Astrocyte (in vitro differentiated cells and primary cell): ENCODE measurements at regions not wholly inside any gene's neighbourhood (a gene's known extent, or its start where the extent isn't known, plus 50 kb on each side); places are given as distances from the start of the nearest gene placed in this dataset.

Source experiments
- DNase-seq: peaks from one replicate; pipeline ENCODE4 v3.0.0-alpha.2; 2010; ENCODE audit warnings: low read depth
- FAIRE-seq: peaks from 2 replicates; lab custom pipeline; 2011; peaks lifted over from hg19 to GRCh38; lab: Jason Lieb, UNC
- H2AFZ ChIP-seq: 2 replicates; pipeline ENCODE4 v1.6.0; 2012; ENCODE audit warnings: low read depth, low read length, inconsistent platforms
- H3K27ac ChIP-seq: 2 replicates; pipeline ENCODE4 v1.5.1; 2011; ENCODE audit warnings: low read depth, low read length, inconsistent platforms
- H3K27me3 ChIP-seq: 2 replicates; pipeline ENCODE4 v1.6.0; 2011; ENCODE audit warnings: low read length, inconsistent platforms; ENCODE audit not compliant: insufficient read depth
- H3K36me3 ChIP-seq: 2 replicates; pipeline ENCODE4 v1.5.1; 2011; ENCODE audit warnings: low read length, inconsistent platforms; ENCODE audit not compliant: insufficient read depth
- H3K4me1 ChIP-seq: 2 replicates; pipeline ENCODE4 v1.5.1; 2011; ENCODE audit warnings: low read length, inconsistent platforms; ENCODE audit not compliant: insufficient read depth
- H3K4me2 ChIP-seq: 2 replicates; pipeline ENCODE4 v1.6.0; 2012; ENCODE audit warnings: low read length, inconsistent platforms
- H3K4me3 ChIP-seq: 2 replicates; pipeline ENCODE4 v1.5.1; 2011; ENCODE audit warnings: low read depth, mild to moderate bottlenecking, low read length, inconsistent platforms; ENCODE audit not compliant: insufficient read depth
- H3K79me2 ChIP-seq: 2 replicates; pipeline ENCODE4 v1.6.0; 2012; ENCODE audit warnings: mild to moderate bottlenecking, low read length, inconsistent platforms; ENCODE audit not compliant: insufficient read depth
- H3K9ac ChIP-seq: 2 replicates; pipeline ENCODE4 v1.6.0; 2012; ENCODE audit warnings: mild to moderate bottlenecking, low read length, inconsistent platforms
- H3K9me3 ChIP-seq: 2 replicates; pipeline ENCODE4 v1.5.1; 2012; ENCODE audit warnings: low read depth, mild to moderate bottlenecking, low read length, inconsistent platforms; ENCODE audit not compliant: insufficient read depth
- H4K20me1 ChIP-seq: 2 replicates; pipeline ENCODE4 v1.6.0; 2012; ENCODE audit warnings: low read length, inconsistent platforms; ENCODE audit not compliant: insufficient read depth
- H3K27ac Mint-ChIP-seq: one replicate; pipeline ENCODE4 v1.8.0; 2021; ENCODE audit warnings: mild to moderate bottlenecking, mixed read lengths; ENCODE audit not compliant: unreplicated experiment
- H3K27me3 Mint-ChIP-seq: one replicate; pipeline ENCODE4 v1.8.0; 2021; ENCODE audit warnings: low read depth, mixed read lengths; ENCODE audit not compliant: unreplicated experiment
- H3K36me3 Mint-ChIP-seq: one replicate; pipeline ENCODE4 v1.8.0; 2021; ENCODE audit warnings: low read depth, mixed read lengths; ENCODE audit not compliant: unreplicated experiment
- H3K4me1 Mint-ChIP-seq: one replicate; pipeline ENCODE4 v1.8.0; 2021; ENCODE audit warnings: low read depth, mixed read lengths; ENCODE audit not compliant: unreplicated experiment
- H3K4me3 Mint-ChIP-seq: one replicate; pipeline ENCODE4 v1.8.0; 2021; ENCODE audit warnings: mild to moderate bottlenecking, moderate library complexity, mixed read lengths; ENCODE audit not compliant: unreplicated experiment
- H3K9me3 Mint-ChIP-seq: one replicate; pipeline ENCODE4 v1.8.0; 2021; ENCODE audit warnings: mild to moderate bottlenecking, mixed read lengths; ENCODE audit not compliant: unreplicated experiment
- CTCF ChIP-seq: IDR thresholded peaks from 2 replicates; pipeline ENCODE4 v1.5.1; 2011; ENCODE audit warnings: low read depth, mild to moderate bottlenecking, inconsistent platforms, low read length, moderate library complexity; ENCODE audit not compliant: insufficient read depth
- EZH2 ChIP-seq: IDR thresholded peaks from 2 replicates; pipeline ENCODE4 v1.6.1; 2012; ENCODE audit warnings: mild to moderate bottlenecking, low read length, inconsistent platforms; ENCODE audit not compliant: insufficient read depth

- H2AFZ ChIP-seq = no peak overlapping the region
- Mint-ChIP-seq H3K4me3 (no peak overlapping the region), H3K4me1 (no peaks in the 10 kb centered on the region), H3K27ac (no peak overlapping the region), H3K9me3 (peaks cover 13% of the 10 kb centered on the region), H3K36me3 (no peaks in the 10 kb centered on the region), H3K27me3 (no peaks in the 10 kb centered on the region)
- TF ChIP-seq EZH2 = no peak
- no peak for TF ChIP-seq CTCF
- no peak overlapping the region for H3K4me3 ChIP-seq
- no peak overlapping the region for H3K9ac ChIP-seq
- DNase-seq (no peak), FAIRE-seq (no peak)
- H3K4me2 ChIP-seq = no peak overlapping the region
- H3K27ac ChIP-seq = no peak overlapping the region
- no peaks in the 10 kb centered on the region for H3K27me3 ChIP-seq
- no peaks in the 10 kb centered on the region for H3K36me3 ChIP-seq
- H3K79me2 ChIP-seq = no peaks in the 10 kb centered on the region
- no peaks in the 10 kb centered on the region for H4K20me1 ChIP-seq
- no peaks in the 10 kb centered on the region for H3K4me1 ChIP-seq
- H3K9me3 ChIP-seq = peaks cover 7% of the 10 kb centered on the region
Measured at GRCh38 chr13:90551253-90551652, 796.2 kb upstream of the MIR17HG start.

GRCh38 chr13:90552702-90553101 is 794.8 kb upstream of the MIR17HG start:
- Histone ChIP-seq H3K27ac (no peak overlapping the region), H4K20me1 (no peaks in the 10 kb centered on the region), H2AFZ (peak overlapping the region; percentile 46), H3K79me2 (no peaks in the 10 kb centered on the region), H3K4me1 (no peaks in the 10 kb centered on the region), H3K9ac (no peak overlapping the region), H3K4me2 (peak overlapping the region; percentile 26), H3K27me3 (no peaks in the 10 kb centered on the region), H3K4me3 (no peak overlapping the region), H3K36me3 (no peaks in the 10 kb centered on the region), H3K9me3 (no peaks in the 10 kb centered on the region)
- H3K4me3 Mint-ChIP-seq = no peak overlapping the region
- no peaks in the 10 kb centered on the region for H3K27me3 Mint-ChIP-seq
- no peaks in the 10 kb centered on the region for H3K36me3 Mint-ChIP-seq
- TF ChIP-seq EZH2 (no peak), CTCF (no peak)
- DNase-seq (no peak), FAIRE-seq (no peak)
- peaks cover 6% of the 10 kb centered on the region for H3K9me3 Mint-ChIP-seq
- no peak overlapping the region for H3K27ac Mint-ChIP-seq
- no peaks in the 10 kb centered on the region for H3K4me1 Mint-ChIP-seq

GRCh38 chr13:90553159-90553558 is 794.3 kb upstream of the MIR17HG start:
- Histone ChIP-seq H3K79me2 (no peaks in the 10 kb centered on the region), H3K9me3 (no peaks in the 10 kb centered on the region), H3K36me3 (no peaks in the 10 kb centered on the region), H3K27me3 (no peaks in the 10 kb centered on the region), H3K9ac (no peak overlapping the region), H2AFZ (peak overlapping the region; percentile 46), H3K27ac (no peak overlapping the region), H3K4me3 (no peak overlapping the region), H3K4me1 (no peaks in the 10 kb centered on the region), H4K20me1 (no peaks in the 10 kb centered on the region), H3K4me2 (peak overlapping the region; percentile 26)
- no peak overlapping the region for H3K4me3 Mint-ChIP-seq
- H3K27me3 Mint-ChIP-seq = no peaks in the 10 kb centered on the region
- H3K36me3 Mint-ChIP-seq = no peaks in the 10 kb centered on the region
- H3K9me3 Mint-ChIP-seq = peaks cover 2% of the 10 kb centered on the region
- TF ChIP-seq CTCF = no peak
- no peak for TF ChIP-seq EZH2
- FAIRE-seq (no peak), DNase-seq (no peak)
- no peak overlapping the region for H3K27ac Mint-ChIP-seq
- H3K4me1 Mint-ChIP-seq = no peaks in the 10 kb centered on the region
